Neural cell (in vitro differentiated cells): ENCODE measurements at regions not wholly inside any gene's neighbourhood (a gene's known extent, or its start where the extent isn't known, plus 50 kb on each side); places are given as distances from the start of the nearest gene placed in this dataset.

Experiments
- H2AFZ ChIP-seq: fragments of 200-600, 300-800 bp; sonication (generic), shearing (Covaris generic); 2 replicates; pipeline ENCODE4 v1.6.0; 2014; ENCODE audit warnings: low read depth, mild to moderate bottlenecking, antibody characterized with exemption, low read length, moderate library complexity
- H3F3A ChIP-seq: fragments of 200-600 bp; shearing (Covaris generic); 2 replicates; pipeline ENCODE4 v1.6.1; 2016; ENCODE audit warnings: mild to moderate bottlenecking, moderate library complexity, mixed read lengths, antibody characterized with exemption, low read length; ENCODE audit not compliant: insufficient read depth, poor library complexity, severe bottlenecking
- H3K27ac ChIP-seq: fragments of 200-600, 300-800 bp; sonication (generic), shearing (Covaris generic); 2 replicates; pipeline ENCODE4 v1.5.1; 2014; ENCODE audit warnings: mild to moderate bottlenecking, low read length, moderate library complexity
- H3K27me3 ChIP-seq: fragments of 300-800, 200-600 bp; sonication (generic), shearing (Covaris generic); 2 replicates; pipeline ENCODE4 v1.6.0; 2014; ENCODE audit warnings: mild to moderate bottlenecking, low read depth, low read length, moderate library complexity; ENCODE audit not compliant: insufficient read depth
- H3K36me3 ChIP-seq: fragments of 300-800, 200-600 bp; sonication (generic), shearing (Covaris generic); 2 replicates; pipeline ENCODE4 v1.5.1; 2014; ENCODE audit warnings: mild to moderate bottlenecking, antibody characterized with exemption, low read length, moderate library complexity; ENCODE audit not compliant: insufficient read depth
- H3K4me2 ChIP-seq: fragments of 300-800, 200-600 bp; sonication (generic), shearing (Covaris generic); 2 replicates; pipeline ENCODE4 v1.6.0; 2014; ENCODE audit warnings: mild to moderate bottlenecking, low read length
- H3K4me3 ChIP-seq: fragments of 300-800, 200-600 bp; sonication (generic), shearing (Covaris generic); 2 replicates; pipeline ENCODE4 v1.5.1; 2014; ENCODE audit warnings: mild to moderate bottlenecking, low read length, moderate library complexity
- H3K79me2 ChIP-seq: fragments of 200-600 bp; shearing (Covaris generic); replicated peaks from 2 replicates; pipeline ENCODE4 v1.6.0; 2014; ENCODE audit warnings: mild to moderate bottlenecking, low read length, moderate library complexity; ENCODE audit not compliant: insufficient read depth
- H3K9ac ChIP-seq: fragments of 300-800, 200-600 bp; sonication (generic), shearing (Covaris generic); 2 replicates; pipeline ENCODE4 v1.6.1; 2016; ENCODE audit warnings: mild to moderate bottlenecking, low read length, mixed read lengths
- H3K9me2 ChIP-seq: fragments of 200-600 bp; shearing (Covaris generic); 2 replicates; pipeline ENCODE4 v1.6.1; 2016; ENCODE audit warnings: mild to moderate bottlenecking, low read length, mixed read lengths; ENCODE audit not compliant: insufficient read depth
- H3K9me3 ChIP-seq: fragments of 200-600, 300-800 bp; sonication (generic), shearing (Covaris generic); 2 replicates; pipeline ENCODE4 v1.6.1; 2016; ENCODE audit warnings: mild to moderate bottlenecking, mixed run types, low read length, moderate library complexity, mixed read lengths
- H4K20me1 ChIP-seq: fragments of 200-600 bp; shearing (Covaris generic); 2 replicates; pipeline ENCODE4 v1.6.1; 2016; ENCODE audit warnings: mild to moderate bottlenecking, mixed run types; ENCODE audit not compliant: insufficient read depth
- CTCF ChIP-seq: fragments of 450-650 bp; IDR thresholded peaks from 2 replicates; pipeline ENCODE4 v1.5.1; 2014; ENCODE audit warnings: antibody characterized with exemption, mild to moderate bottlenecking, moderate library complexity; ENCODE audit not compliant: poor library complexity, severe bottlenecking
- EP300 ChIP-seq: fragments of 450-650 bp; conservative IDR thresholded peaks from 2 replicates; pipeline ENCODE4 v1.6.1; 2014; ENCODE audit warnings: antibody characterized with exemption, mild to moderate bottlenecking, moderate library complexity; ENCODE audit not compliant: poor library complexity, severe bottlenecking
- EZH2 ChIP-seq: fragments of 200-600, 300-800 bp; shearing (Covaris generic), sonication (generic); IDR thresholded peaks from 2 replicates; pipeline ENCODE4 v1.6.1; 2014; ENCODE audit warnings: antibody characterized with exemption, low read length, borderline replicate concordance, mild to moderate bottlenecking; ENCODE audit not compliant: insufficient read depth, poor library complexity, severe bottlenecking
- MXI1 ChIP-seq: fragments of 450-650 bp; conservative IDR thresholded peaks from 2 replicates; pipeline ENCODE4 v1.6.1; 2014; ENCODE audit warnings: antibody characterized with exemption, mild to moderate bottlenecking; ENCODE audit not compliant: poor library complexity, severe bottlenecking
- POLR2AphosphoS5 ChIP-seq: IDR thresholded peaks from 2 replicates; pipeline ENCODE4 v1.6.1; 2012
- RAD21 ChIP-seq: fragments of 450-650 bp; conservative IDR thresholded peaks from 2 replicates; pipeline ENCODE4 v1.6.1; 2014; ENCODE audit warnings: antibody characterized with exemption, mild to moderate bottlenecking, moderate library complexity
- REST ChIP-seq: IDR thresholded peaks from 2 replicates; pipeline ENCODE4 v1.6.1; 2012; ENCODE audit warnings: borderline replicate concordance
- SMC3 ChIP-seq: fragments of 450-650 bp; conservative IDR thresholded peaks from 2 replicates; pipeline ENCODE4 v1.6.1; 2014; ENCODE audit warnings: antibody characterized with exemption, mild to moderate bottlenecking, moderate library complexity; ENCODE audit not compliant: poor library complexity
- TAF1 ChIP-seq: IDR thresholded peaks from 2 replicates; pipeline ENCODE4 v1.6.1; 2012; ENCODE audit warnings: low read depth

- Histone ChIP-seq H3F3A (no peaks in the 10 kb centered on the region), H3K27ac (no peak overlapping the region), H3K9me2 (no peaks in the 10 kb centered on the region), H3K36me3 (no peaks in the 10 kb centered on the region), H3K4me3 (no peak overlapping the region), H3K79me2 (no peaks in the 10 kb centered on the region), H4K20me1 (no peaks in the 10 kb centered on the region), H2AFZ (no peak overlapping the region), H3K27me3 (no peaks in the 10 kb centered on the region), H3K4me2 (no peak overlapping the region), H3K9ac (no peak overlapping the region), H3K9me3 (no peaks in the 10 kb centered on the region)
- TF ChIP-seq EP300: no peak
- TF ChIP-seq EZH2: no peak
- no peak for TF ChIP-seq POLR2AphosphoS5
- TF ChIP-seq SMC3: no peak
- no peak for TF ChIP-seq TAF1
- no peak for TF ChIP-seq MXI1
- no peak for TF ChIP-seq CTCF
- no peak for TF ChIP-seq REST
- TF ChIP-seq RAD21: no peak
These were observed 202.5 kb downstream of the NUFIP1 start for GRCh38 chr13:44786756-44787155.

GRCh38 chr13:44785401-44785800, 203.9 kb downstream of the NUFIP1 start:
- no peak overlapping the region for H3K4me2 ChIP-seq
- no peaks in the 10 kb centered on the region for H3F3A ChIP-seq
- no peaks in the 10 kb centered on the region for H3K9me3 ChIP-seq
- H3K27me3 ChIP-seq: no peaks in the 10 kb centered on the region
- no peaks in the 10 kb centered on the region for H4K20me1 ChIP-seq
- no peaks in the 10 kb centered on the region for H3K9me2 ChIP-seq
- no peak overlapping the region for H2AFZ ChIP-seq
- no peaks in the 10 kb centered on the region for H3K36me3 ChIP-seq
- no peak overlapping the region for H3K27ac ChIP-seq
- H3K79me2 ChIP-seq: no peaks in the 10 kb centered on the region
- H3K9ac ChIP-seq: no peak overlapping the region
- no peak overlapping the region for H3K4me3 ChIP-seq
- TF ChIP-seq SMC3: no peak
- no peak for TF ChIP-seq MXI1
- no peak for TF ChIP-seq EZH2
- TF ChIP-seq POLR2AphosphoS5: no peak
- TF ChIP-seq CTCF: no peak
- no peak for TF ChIP-seq EP300
- TF ChIP-seq RAD21: no peak
- no peak for TF ChIP-seq REST
- TF ChIP-seq TAF1: no peak
